Glutamatergic neuron (in vitro differentiated cells): ENCODE measurements at regions not wholly inside any gene's neighbourhood (a gene's known extent, or its start where the extent isn't known, plus 50 kb on each side); places are given as distances from the start of the nearest gene placed in this dataset.

ENCODE experiments used
- DNase-seq: peaks from one replicate; pipeline ENCODE4 v3.0.0; 2022
- H3K27ac Mint-ChIP-seq: one replicate; pipeline ENCODE4 v1.8.0; 2020; ENCODE audit warnings: mild to moderate bottlenecking, mixed read lengths, inconsistent platforms; ENCODE audit not compliant: unreplicated experiment
- H3K27me3 Mint-ChIP-seq: one replicate; pipeline ENCODE4 v1.8.0; 2020; ENCODE audit warnings: mild to moderate bottlenecking, moderate library complexity, mixed read lengths, inconsistent platforms; ENCODE audit not compliant: unreplicated experiment
- H3K36me3 Mint-ChIP-seq: one replicate; pipeline ENCODE4 v1.8.0; 2020; ENCODE audit warnings: mild to moderate bottlenecking, mixed read lengths, inconsistent platforms; ENCODE audit not compliant: unreplicated experiment
- H3K4me1 Mint-ChIP-seq: one replicate; pipeline ENCODE4 v1.8.0; 2020; ENCODE audit warnings: mild to moderate bottlenecking, low read depth, mixed read lengths, inconsistent platforms; ENCODE audit not compliant: unreplicated experiment
- H3K4me3 Mint-ChIP-seq: one replicate; pipeline ENCODE4 v1.8.0; 2020; ENCODE audit warnings: mild to moderate bottlenecking, mixed read lengths, inconsistent platforms; ENCODE audit not compliant: unreplicated experiment
- H3K9me3 Mint-ChIP-seq: one replicate; pipeline ENCODE4 v1.8.0; 2020; ENCODE audit warnings: mild to moderate bottlenecking, moderate library complexity, mixed read lengths, inconsistent platforms; ENCODE audit not compliant: unreplicated experiment
- CTCF ChIP-seq: fragments of 200-600 bp; sonication (generic); IDR thresholded peaks from one replicate; pipeline ENCODE4 v1.5.0; 2021; ENCODE audit not compliant: partially characterized antibody, unreplicated experiment

GRCh38 chr18:78522507-78522906 lies 457.1 kb upstream of the SALL3 start:
- H3K4me1 Mint-ChIP-seq, result no peaks in the 10 kb centered on the region
- TF ChIP-seq CTCF, result no peak
- no peak overlapping the region for H3K4me3 Mint-ChIP-seq

GRCh38 chr18:78523850-78524249 lies 455.8 kb upstream of the SALL3 start:
- peaks cover 6% of the 10 kb centered on the region for H3K9me3 Mint-ChIP-seq
- peaks cover 9% of the 10 kb centered on the region for H3K36me3 Mint-ChIP-seq
- no peaks in the 10 kb centered on the region for H3K4me1 Mint-ChIP-seq
- H3K27ac Mint-ChIP-seq, result no peak overlapping the region
- H3K27me3 Mint-ChIP-seq, result peaks cover 5% of the 10 kb centered on the region
- DNase-seq, result no peak
- no peak for TF ChIP-seq CTCF
- no peak overlapping the region for H3K4me3 Mint-ChIP-seq

More at GRCh38 chr18:78522507-78522906, 457.1 kb upstream of the SALL3 start:
- Mint-ChIP-seq H3K27ac (no peak overlapping the region), H3K36me3 (peaks cover 9% of the 10 kb centered on the region), H3K27me3 (peaks cover 5% of the 10 kb centered on the region), H3K9me3 (peaks cover 6% of the 10 kb centered on the region)
- no peak for DNase-seq

GRCh38 chr18:78525366-78526111 lies 454.1 kb upstream of the SALL3 start:
- Mint-ChIP-seq H3K4me1 (no peaks in the 10 kb centered on the region), H3K36me3 (peaks cover 9% of the 10 kb centered on the region), H3K4me3 (no peak overlapping the region), H3K9me3 (peaks cover 3% of the 10 kb centered on the region), H3K27me3 (peaks cover 5% of the 10 kb centered on the region), H3K27ac (no peak overlapping the region)
- DNase-seq, result no peak
- no peak for TF ChIP-seq CTCF

- Mint-ChIP-seq H3K27ac (no peak overlapping the region), H3K36me3 (peaks cover 9% of the 10 kb centered on the region), H3K4me1 (no peaks in the 10 kb centered on the region), H3K4me3 (no peak overlapping the region), H3K9me3 (peaks cover 3% of the 10 kb centered on the region), H3K27me3 (peaks cover 5% of the 10 kb centered on the region)
- DNase-seq, result no peak
- no peak for TF ChIP-seq CTCF
These were observed 453.3 kb upstream of the SALL3 start for GRCh38 chr18:78526275-78526674.

- H3K4me3 Mint-ChIP-seq, result no peak overlapping the region
- peaks cover 5% of the 10 kb centered on the region for H3K27me3 Mint-ChIP-seq
- no peak for TF ChIP-seq CTCF
- H3K4me1 Mint-ChIP-seq, result no peaks in the 10 kb centered on the region
- DNase-seq, result no peak
- H3K9me3 Mint-ChIP-seq, result no peaks in the 10 kb centered on the region
- peaks cover 9% of the 10 kb centered on the region for H3K36me3 Mint-ChIP-seq
- no peak overlapping the region for H3K27ac Mint-ChIP-seq
These were observed 452.5 kb upstream of the SALL3 start for GRCh38 chr18:78526923-78527711.
